KMS-11 (cell line): ENCODE measurements at regions not wholly inside any gene's neighbourhood (a gene's known extent, or its start where the extent isn't known, plus 50 kb on each side); places are given as distances from the start of the nearest gene placed in this dataset.

ENCODE experiments used
- H2AFZ ChIP-seq: fragments of 200-600 bp; sonication (generic); 2 replicates; pipeline ENCODE4 v1.6.1; 2016; ENCODE audit warnings: antibody characterized with exemption, mixed run types, low read depth
- H3K27ac ChIP-seq: fragments of 200-600 bp; sonication (generic); 2 replicates; pipeline ENCODE4 v1.6.1; 2016; ENCODE audit warnings: mild to moderate bottlenecking, mixed run types
- H3K27me3 ChIP-seq: fragments of 200-600 bp; sonication (generic); 2 replicates; pipeline ENCODE4 v1.6.1; 2017; ENCODE audit warnings: mild to moderate bottlenecking, low read depth, mixed run types, moderate library complexity; ENCODE audit not compliant: insufficient read depth
- H3K36me3 ChIP-seq: fragments of 200-600 bp; sonication (generic); 2 replicates; pipeline ENCODE4 v1.6.1; 2017; ENCODE audit warnings: mild to moderate bottlenecking, mixed run types; ENCODE audit not compliant: insufficient read depth
- H3K4me1 ChIP-seq: fragments of 200-600 bp; sonication (generic); 2 replicates; pipeline ENCODE4 v1.6.1; 2016; ENCODE audit warnings: mild to moderate bottlenecking, low read depth, mixed run types; ENCODE audit not compliant: poor library complexity, severe bottlenecking
- H3K4me2 ChIP-seq: fragments of 200-600 bp; sonication (generic); 2 replicates; pipeline ENCODE4 v1.7.0; 2016; ENCODE audit warnings: mild to moderate bottlenecking, mixed run types
- H3K4me3 ChIP-seq: fragments of 200-600 bp; sonication (generic); IDR thresholded peaks from 2 replicates; pipeline ENCODE4 v1.6.1; 2017; ENCODE audit warnings: low read depth, low read length, mixed read lengths; ENCODE audit not compliant: insufficient read depth
- H3K79me2 ChIP-seq: fragments of 200-600 bp; sonication (generic); 2 replicates; pipeline ENCODE4 v1.6.1; 2016; ENCODE audit warnings: low read depth, mixed run types; ENCODE audit not compliant: insufficient read depth
- H3K9ac ChIP-seq: fragments of 200-600 bp; sonication (generic); 2 replicates; pipeline ENCODE4 v1.6.1; 2016; ENCODE audit warnings: mild to moderate bottlenecking, mixed run types
- H4K20me1 ChIP-seq: fragments of 200-600 bp; sonication (generic); 2 replicates; pipeline ENCODE4 v1.6.1; 2016; ENCODE audit warnings: mild to moderate bottlenecking, mixed run types; ENCODE audit not compliant: insufficient read depth
- CTCF ChIP-seq: fragments of 200-600 bp; sonication (generic); conservative IDR thresholded peaks from 2 replicates; pipeline ENCODE4 v1.6.1; 2017; ENCODE audit warnings: low read depth, mild to moderate bottlenecking, antibody characterized with exemption, low read length, moderate library complexity, mixed read lengths

- H3K4me1 ChIP-seq = peaks cover 5% of the 10 kb centered on the region
- H3K4me3 ChIP-seq = no peak overlapping the region
- no peak overlapping the region for H3K4me2 ChIP-seq
- H3K79me2 ChIP-seq = no peaks in the 10 kb centered on the region
- no peak for TF ChIP-seq CTCF
- H3K9ac ChIP-seq = no peak overlapping the region
- H2AFZ ChIP-seq = no peak overlapping the region
- H3K27ac ChIP-seq = no peak overlapping the region
- H4K20me1 ChIP-seq = no peaks in the 10 kb centered on the region
- H3K27me3 ChIP-seq = no peaks in the 10 kb centered on the region
- no peaks in the 10 kb centered on the region for H3K36me3 ChIP-seq
Observed at GRCh38 chrX:42127563-42127962, 204.2 kb upstream of the CASK start.

- Histone ChIP-seq H3K9ac (no peak overlapping the region), H3K4me2 (no peak overlapping the region), H4K20me1 (no peaks in the 10 kb centered on the region), H3K4me1 (peaks cover 11% of the 10 kb centered on the region), H3K36me3 (no peaks in the 10 kb centered on the region), H3K4me3 (no peak overlapping the region), H3K79me2 (no peaks in the 10 kb centered on the region), H2AFZ (no peak overlapping the region), H3K27me3 (no peaks in the 10 kb centered on the region), H3K27ac (no peak overlapping the region)
- TF ChIP-seq CTCF = no peak
Observed at GRCh38 chrX:42123369-42123768, 200.0 kb upstream of the CASK start.

GRCh38 chrX:42119076-42119475 is 195.7 kb upstream of the CASK start:
- TF ChIP-seq CTCF = no peak
- H3K36me3 ChIP-seq = no peaks in the 10 kb centered on the region
- peaks cover 26% of the 10 kb centered on the region for H3K4me1 ChIP-seq
- no peak overlapping the region for H3K27ac ChIP-seq
- no peak overlapping the region for H3K4me2 ChIP-seq
- no peak overlapping the region for H3K9ac ChIP-seq
- H3K79me2 ChIP-seq = no peaks in the 10 kb centered on the region
- no peaks in the 10 kb centered on the region for H3K27me3 ChIP-seq
- no peaks in the 10 kb centered on the region for H4K20me1 ChIP-seq
- no peak overlapping the region for H3K4me3 ChIP-seq
- no peak overlapping the region for H2AFZ ChIP-seq

GRCh38 chrX:42117318-42117717 is 194.0 kb upstream of the CASK start:
- TF ChIP-seq CTCF = no peak
- Histone ChIP-seq H3K27me3 (no peaks in the 10 kb centered on the region), H3K9ac (no peak overlapping the region), H3K4me2 (peak overlapping the region; percentile 48), H3K4me3 (no peak overlapping the region), H4K20me1 (no peaks in the 10 kb centered on the region), H3K4me1 (peaks cover 26% of the 10 kb centered on the region), H2AFZ (no peak overlapping the region), H3K79me2 (no peaks in the 10 kb centered on the region), H3K36me3 (no peaks in the 10 kb centered on the region), H3K27ac (no peak overlapping the region)
